ENCODE measurements at regions not wholly inside any gene's neighbourhood (a gene's known extent, or its start where the extent isn't known, plus 50 kb on each side); places are given as distances from the start of the nearest gene placed in this dataset.

- no peak for TF ChIP-seq CTCF (IDR thresholded peaks at IDR 0.05; ENCODE audit: low read depth, low read length)
- no peak for DNase-seq (ENCODE audit: extremely low read depth, low read depth)
Measured at GRCh38 chr9:87085521-87085920, 138.2 kb upstream of the GAS1 start.

- DNase-seq (ENCODE audit: extremely low read depth, low read depth): no peak
- TF ChIP-seq CTCF (IDR thresholded peaks at IDR 0.05; ENCODE audit: low read depth, low read length): no peak
Measured at GRCh38 chr9:87086221-87086818, 139.0 kb upstream of the GAS1 start.

GRCh38 chr9:87087197-87087596 is 139.9 kb upstream of the GAS1 start:
- TF ChIP-seq CTCF (IDR thresholded peaks at IDR 0.05; ENCODE audit: low read depth, low read length): no peak

GRCh38 chr9:87088192-87088591 is 140.9 kb upstream of the GAS1 start:
- TF ChIP-seq CTCF (IDR thresholded peaks at IDR 0.05; ENCODE audit: low read depth, low read length): no peak
- no peak for DNase-seq (ENCODE audit: extremely low read depth, low read depth)

More at GRCh38 chr9:87087197-87087596, 139.9 kb upstream of the GAS1 start:
- DNase-seq (ENCODE audit: extremely low read depth, low read depth): no peak

GRCh38 chr9:87088621-87089365 is 141.5 kb upstream of the GAS1 start:
- no peak for TF ChIP-seq CTCF (IDR thresholded peaks at IDR 0.05; ENCODE audit: low read depth, low read length)
- DNase-seq (ENCODE audit: extremely low read depth, low read depth): no peak

GRCh38 chr9:87089506-87089905 is 142.2 kb upstream of the GAS1 start:
- DNase-seq (ENCODE audit: extremely low read depth, low read depth): no peak
- TF ChIP-seq CTCF (IDR thresholded peaks at IDR 0.05; ENCODE audit: low read depth, low read length): no peak

- TF ChIP-seq CTCF (IDR thresholded peaks at IDR 0.05; ENCODE audit: low read depth, low read length): no peak
- no peak for DNase-seq (ENCODE audit: extremely low read depth, low read depth)
Measured at GRCh38 chr9:87089929-87090328, 142.6 kb upstream of the GAS1 start.

All from AG09319 (cell line).